T-helper 1 cell treated with Interleukin-12 subunit alpha and Interleukin-12 subunit beta and Interleukin-4 antibody, amounts not matched to agents 30 μg/mL and 1 μg/mL, for 36 hours (primary cell): ENCODE measurements at regions not wholly inside any gene's neighbourhood (a gene's known extent, or its start where the extent isn't known, plus 50 kb on each side); places are given as distances from the start of the nearest gene placed in this dataset.
A peak's percentile ranks its signal among the peaks of the same experiment; 100 is the strongest.

Experiments used
- H3K27ac Mint-ChIP-seq: one replicate; pipeline ENCODE4 v1.8.0; 2021; ENCODE audit warnings: mild to moderate bottlenecking, mixed read lengths
- H3K27me3 Mint-ChIP-seq: one replicate; pipeline ENCODE4 v1.8.0; 2021; ENCODE audit warnings: low read depth, mixed read lengths
- H3K36me3 Mint-ChIP-seq: one replicate; pipeline ENCODE4 v1.8.0; 2021; ENCODE audit warnings: low read depth, mixed read lengths
- H3K4me1 Mint-ChIP-seq: one replicate; pipeline ENCODE4 v1.8.0; 2021; ENCODE audit warnings: low read depth, mixed read lengths
- H3K4me3 Mint-ChIP-seq: one replicate; pipeline ENCODE4 v1.8.0; 2021; ENCODE audit warnings: mild to moderate bottlenecking, moderate library complexity, mixed read lengths
- H3K9me3 Mint-ChIP-seq: one replicate; pipeline ENCODE4 v1.8.0; 2021; ENCODE audit warnings: mixed read lengths

GRCh38 chr14:21995332-21995731 is 321.7 kb upstream of the OR4E1 start:
- H3K36me3 Mint-ChIP-seq, result no peaks in the 10 kb centered on the region

GRCh38 chr14:21993837-21994236 is 320.2 kb upstream of the OR4E1 start:
- Mint-ChIP-seq H3K4me3 (no peak overlapping the region), H3K36me3 (no peaks in the 10 kb centered on the region), H3K9me3 (no peaks in the 10 kb centered on the region), H3K27me3 (peaks cover 6% of the 10 kb centered on the region), H3K4me1 (peaks cover 30% of the 10 kb centered on the region), H3K27ac (peak overlapping the region; percentile 62)

More at GRCh38 chr14:21995332-21995731, 321.7 kb upstream of the OR4E1 start:
- H3K9me3 Mint-ChIP-seq, result no peaks in the 10 kb centered on the region
- peaks cover 28% of the 10 kb centered on the region for H3K4me1 Mint-ChIP-seq
- H3K4me3 Mint-ChIP-seq, result no peak overlapping the region
- no peak overlapping the region for H3K27ac Mint-ChIP-seq
- H3K27me3 Mint-ChIP-seq, result peaks cover 6% of the 10 kb centered on the region

DNA sequence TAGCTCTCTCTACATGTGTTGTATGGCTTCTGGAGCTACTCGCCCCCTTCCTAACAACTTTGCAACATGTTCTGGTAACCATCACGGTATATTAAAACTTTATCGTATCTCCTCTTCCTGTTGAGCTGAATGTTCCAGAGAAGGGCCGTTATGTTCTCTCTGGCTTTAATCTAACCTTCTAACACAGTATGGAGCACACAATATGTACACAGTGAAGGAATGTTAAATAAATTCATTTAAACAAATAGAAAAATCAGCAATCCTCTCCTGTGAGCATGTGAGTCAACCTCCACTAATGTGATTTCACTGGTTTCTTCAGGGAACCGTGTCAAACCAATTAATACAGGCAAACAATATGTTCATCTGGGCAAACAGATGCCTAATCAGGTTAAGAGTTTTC is 319.5 kb upstream of the OR4E1 start:
- Mint-ChIP-seq H3K36me3 (no peaks in the 10 kb centered on the region), H3K27ac (peak overlapping the region; percentile 65)

DNA sequence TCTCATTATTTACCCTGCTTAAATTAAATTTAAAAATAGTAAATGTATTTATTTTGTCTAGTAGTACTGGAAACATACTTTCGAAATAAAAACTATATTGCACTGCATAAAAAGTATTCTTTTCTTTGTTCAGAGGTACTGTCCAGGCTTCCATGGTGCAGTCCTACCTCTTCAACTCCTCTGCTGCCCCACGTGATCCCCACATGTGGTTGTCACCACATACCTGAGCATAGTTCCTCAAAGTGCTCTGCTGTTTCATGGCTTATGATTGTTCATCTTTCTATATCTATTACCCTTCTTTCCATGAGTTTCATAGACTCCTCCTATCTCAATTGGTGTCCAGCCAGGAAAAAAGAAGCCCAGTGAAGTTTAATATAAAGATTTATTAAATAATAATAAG is 317.5 kb upstream of the OR4E1 start:
- H3K27ac Mint-ChIP-seq, result no peak overlapping the region
- H3K36me3 Mint-ChIP-seq, result no peaks in the 10 kb centered on the region
- H3K27me3 Mint-ChIP-seq, result peaks cover 14% of the 10 kb centered on the region
- H3K4me3 Mint-ChIP-seq, result peak overlapping the region; percentile 32
- peaks cover 21% of the 10 kb centered on the region for H3K4me1 Mint-ChIP-seq
- H3K9me3 Mint-ChIP-seq, result no peaks in the 10 kb centered on the region

More for the DNA sequence above, 319.5 kb upstream of the OR4E1 start:
- peaks cover 33% of the 10 kb centered on the region for H3K4me1 Mint-ChIP-seq
- no peaks in the 10 kb centered on the region for H3K9me3 Mint-ChIP-seq
- H3K27me3 Mint-ChIP-seq, result peaks cover 6% of the 10 kb centered on the region
- H3K4me3 Mint-ChIP-seq, result peak overlapping the region; percentile 52

GRCh38 chr14:21990116-21990515 is 316.5 kb upstream of the OR4E1 start:
- Mint-ChIP-seq H3K36me3 (no peaks in the 10 kb centered on the region), H3K27me3 (peaks cover 16% of the 10 kb centered on the region), H3K27ac (peak overlapping the region; percentile 57), H3K9me3 (no peaks in the 10 kb centered on the region), H3K4me3 (peak overlapping the region; percentile 54), H3K4me1 (peaks cover 18% of the 10 kb centered on the region)

DNA sequence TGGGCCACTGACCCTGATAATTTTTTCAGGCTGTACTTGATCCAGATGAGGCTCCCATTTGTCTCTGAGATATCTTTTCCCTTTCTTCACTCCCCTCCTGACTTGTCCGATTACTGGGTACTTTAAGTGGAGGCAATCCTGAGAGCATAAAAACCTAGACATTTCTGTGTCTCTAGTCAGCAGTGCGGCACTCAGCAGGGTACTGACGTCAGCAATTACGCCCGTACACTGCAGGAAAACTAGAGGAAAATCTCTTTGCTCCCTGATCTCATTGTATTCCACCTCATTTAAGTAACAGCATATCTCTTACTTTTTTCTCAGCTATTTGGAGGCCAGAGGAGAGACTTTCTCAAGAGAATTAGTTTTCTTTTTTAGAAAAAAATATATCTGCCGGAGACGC is 315.5 kb upstream of the OR4E1 start:
- no peaks in the 10 kb centered on the region for H3K9me3 Mint-ChIP-seq
- H3K4me3 Mint-ChIP-seq, result peak overlapping the region; percentile 58
- H3K27ac Mint-ChIP-seq, result peak overlapping the region; percentile 86
- H3K36me3 Mint-ChIP-seq, result no peaks in the 10 kb centered on the region
- peaks cover 12% of the 10 kb centered on the region for H3K27me3 Mint-ChIP-seq
- peaks cover 14% of the 10 kb centered on the region for H3K4me1 Mint-ChIP-seq

DNA sequence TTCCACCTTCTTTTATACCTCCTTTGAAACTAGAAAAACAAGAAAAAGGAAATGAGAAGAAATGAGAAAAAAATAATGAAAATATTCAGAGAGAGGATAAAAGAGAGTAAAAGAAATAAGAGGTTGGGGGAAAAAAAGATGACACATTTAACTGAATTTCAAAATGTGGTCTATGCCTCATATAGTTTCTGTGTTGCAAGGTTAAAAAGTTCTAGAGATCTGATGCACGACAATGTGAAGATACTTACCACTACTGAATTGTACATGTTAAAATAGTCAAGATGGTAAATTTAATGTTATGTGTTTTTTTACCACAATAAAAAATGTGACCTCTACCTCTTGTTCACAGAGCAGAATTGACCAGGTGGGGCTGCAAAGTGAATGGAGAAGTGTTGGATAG is 314.8 kb upstream of the OR4E1 start:
- no peaks in the 10 kb centered on the region for H3K9me3 Mint-ChIP-seq
- no peaks in the 10 kb centered on the region for H3K36me3 Mint-ChIP-seq
- peak overlapping the region; percentile 21 for H3K4me3 Mint-ChIP-seq
- H3K27ac Mint-ChIP-seq, result peak overlapping the region; percentile 80
- peaks cover 12% of the 10 kb centered on the region for H3K4me1 Mint-ChIP-seq
- peaks cover 10% of the 10 kb centered on the region for H3K27me3 Mint-ChIP-seq

- H3K36me3 Mint-ChIP-seq, result no peaks in the 10 kb centered on the region
- H3K9me3 Mint-ChIP-seq, result no peaks in the 10 kb centered on the region
- H3K27me3 Mint-ChIP-seq, result peaks cover 10% of the 10 kb centered on the region
- no peak overlapping the region for H3K4me3 Mint-ChIP-seq
- H3K4me1 Mint-ChIP-seq, result peaks cover 12% of the 10 kb centered on the region
- peak overlapping the region; percentile 72 for H3K27ac Mint-ChIP-seq
These were observed 314.3 kb upstream of the OR4E1 start for GRCh38 chr14:21987937-21988336.

DNA sequence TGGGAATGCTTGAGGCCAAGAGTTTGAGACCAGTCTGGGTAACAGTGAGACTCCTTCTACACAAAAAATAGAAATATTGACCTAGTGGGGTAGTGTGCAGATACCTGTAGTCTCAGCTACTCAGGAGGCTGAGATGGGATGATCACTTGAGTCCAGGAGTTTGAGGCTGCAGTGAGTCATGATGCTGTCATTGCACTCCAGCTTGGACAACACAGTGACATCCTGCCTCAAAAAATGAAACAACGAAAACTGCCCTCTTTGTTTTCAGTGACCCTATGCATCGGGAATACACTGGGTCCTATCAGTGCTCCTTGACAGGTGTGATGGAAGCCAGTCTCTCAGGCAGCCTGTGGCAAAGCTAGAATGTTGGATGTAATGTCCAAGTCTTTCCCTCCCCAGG is 311.5 kb upstream of the OR4E1 start:
- peaks cover 9% of the 10 kb centered on the region for H3K4me1 Mint-ChIP-seq
- H3K36me3 Mint-ChIP-seq, result no peaks in the 10 kb centered on the region
- no peak overlapping the region for H3K4me3 Mint-ChIP-seq
- H3K9me3 Mint-ChIP-seq, result no peaks in the 10 kb centered on the region
- peaks cover 17% of the 10 kb centered on the region for H3K27me3 Mint-ChIP-seq
- H3K27ac Mint-ChIP-seq, result no peak overlapping the region

DNA sequence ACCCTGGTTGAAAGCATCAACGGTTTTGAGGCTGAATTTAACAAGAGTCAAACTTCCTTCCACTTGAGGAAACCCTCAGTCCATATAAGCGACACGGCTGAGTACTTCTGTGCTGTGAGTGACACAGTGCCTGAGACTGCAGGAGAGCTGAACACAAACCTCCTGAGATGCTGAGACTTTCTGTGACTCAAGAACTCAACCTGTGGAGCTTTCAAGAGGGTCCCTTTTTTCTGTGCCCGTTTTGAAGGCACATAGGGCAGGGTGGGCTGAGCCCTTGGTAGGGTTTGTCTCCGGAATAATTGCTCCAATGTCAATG is 305.3 kb upstream of the OR4E1 start:
- Mint-ChIP-seq H3K4me3 (peak overlapping the region; percentile 60), H3K27me3 (peaks cover 32% of the 10 kb centered on the region), H3K36me3 (no peaks in the 10 kb centered on the region), H3K27ac (peak overlapping the region; percentile 55), H3K9me3 (no peaks in the 10 kb centered on the region), H3K4me1 (peaks cover 16% of the 10 kb centered on the region)

DNA sequence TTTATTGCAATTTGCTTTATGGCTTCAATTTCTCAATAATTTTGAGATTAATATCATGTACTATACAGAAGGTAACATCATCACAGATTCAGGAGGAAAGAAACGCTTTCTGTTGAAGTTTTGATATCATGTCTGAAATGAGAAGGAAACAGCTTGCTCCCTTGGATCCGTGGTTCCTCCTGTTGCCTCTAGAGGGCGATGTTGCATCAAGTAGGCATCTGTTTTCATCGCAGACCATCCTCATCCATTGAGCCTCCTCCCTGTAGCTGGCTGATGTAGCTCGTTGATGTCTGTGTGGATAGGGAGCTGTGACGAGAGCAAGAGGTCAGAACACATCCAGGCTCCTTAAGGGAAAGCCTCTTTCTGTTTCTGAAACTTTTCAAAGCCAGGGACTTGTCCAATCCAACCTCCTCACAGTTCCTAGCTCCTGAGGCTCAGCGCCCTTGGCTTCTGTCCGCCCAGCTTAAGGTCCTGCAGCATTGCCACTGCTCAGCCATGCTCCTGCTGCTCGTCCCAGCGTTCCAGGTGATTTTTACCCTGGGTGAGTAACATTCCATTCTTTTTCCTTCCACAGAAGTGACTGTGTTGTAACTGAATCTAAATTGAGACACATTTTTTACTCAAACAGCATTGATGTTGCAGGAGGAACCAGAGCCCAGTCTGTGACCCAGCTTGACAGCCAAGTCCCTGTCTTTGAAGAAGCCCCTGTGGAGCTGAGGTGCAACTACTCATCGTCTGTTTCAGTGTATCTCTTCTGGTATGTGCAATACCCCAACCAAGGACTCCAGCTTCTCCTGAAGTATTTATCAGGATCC is 304.8 kb upstream of the OR4E1 start:
- Mint-ChIP-seq H3K4me1 (peaks cover 16% of the 10 kb centered on the region), H3K27ac (peak overlapping the region; percentile 55), H3K36me3 (no peaks in the 10 kb centered on the region), H3K4me3 (peak overlapping the region; percentile 60), H3K27me3 (peaks cover 32% of the 10 kb centered on the region), H3K9me3 (no peaks in the 10 kb centered on the region)

GRCh38 chr14:21974741-21975140 is 301.1 kb upstream of the OR4E1 start:
- Mint-ChIP-seq H3K9me3 (no peaks in the 10 kb centered on the region), H3K27ac (no peak overlapping the region), H3K36me3 (no peaks in the 10 kb centered on the region), H3K4me3 (no peak overlapping the region), H3K4me1 (peaks cover 16% of the 10 kb centered on the region), H3K27me3 (peaks cover 40% of the 10 kb centered on the region)

- Mint-ChIP-seq H3K27me3 (peaks cover 3% of the 10 kb centered on the region), H3K27ac (peak overlapping the region; percentile 45), H3K36me3 (no peaks in the 10 kb centered on the region), H3K4me1 (peaks cover 20% of the 10 kb centered on the region), H3K9me3 (no peaks in the 10 kb centered on the region), H3K4me3 (peak overlapping the region; percentile 26)
These were observed 291.4 kb upstream of the OR4E1 start for GRCh38 chr14:21965042-21965441.

DNA sequence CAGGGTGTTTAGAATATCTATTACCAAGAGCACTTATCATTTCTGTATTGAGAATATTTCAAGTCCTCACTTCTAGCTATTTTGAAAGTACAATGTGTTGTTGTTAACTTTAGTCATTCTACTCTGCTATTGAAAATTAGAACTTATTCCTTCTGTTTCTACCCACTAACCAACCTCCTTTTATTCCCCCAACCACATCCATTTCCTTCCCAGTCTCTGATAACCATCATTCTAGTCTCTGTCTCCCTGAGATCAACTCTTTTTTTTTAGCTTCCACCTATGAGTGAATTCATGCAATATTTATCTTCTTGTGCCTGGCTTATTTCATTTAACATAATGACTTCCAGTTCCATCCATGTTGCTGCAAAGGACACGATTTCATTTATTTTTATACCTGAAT is 290.6 kb upstream of the OR4E1 start:
- Mint-ChIP-seq H3K9me3 (no peaks in the 10 kb centered on the region), H3K4me3 (peak overlapping the region; percentile 36), H3K36me3 (no peaks in the 10 kb centered on the region), H3K27me3 (no peaks in the 10 kb centered on the region), H3K4me1 (peaks cover 18% of the 10 kb centered on the region), H3K27ac (peak overlapping the region; percentile 39)

DNA sequence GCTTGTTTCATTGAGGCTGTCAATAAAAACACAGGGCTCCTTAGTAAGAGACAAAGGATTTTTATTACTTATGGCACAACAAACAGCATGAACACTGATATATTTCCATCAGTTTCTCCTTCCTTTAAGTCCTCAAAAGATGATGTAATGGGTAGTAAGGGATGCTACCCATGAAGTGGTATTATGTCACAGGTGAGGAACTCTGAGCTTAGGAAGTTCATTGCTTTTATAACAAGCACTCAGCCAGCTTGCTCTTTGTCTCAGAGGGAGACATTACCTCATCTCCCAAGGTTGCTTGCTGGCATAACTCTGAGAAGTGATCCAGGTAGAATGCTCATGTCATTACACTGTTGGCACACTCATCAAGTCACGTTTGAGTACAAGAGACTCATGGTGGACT is 287.0 kb upstream of the OR4E1 start:
- Mint-ChIP-seq H3K27me3 (peaks cover 16% of the 10 kb centered on the region), H3K36me3 (peaks cover 3% of the 10 kb centered on the region), H3K27ac (no peak overlapping the region), H3K9me3 (peaks cover 7% of the 10 kb centered on the region), H3K4me1 (peaks cover 18% of the 10 kb centered on the region), H3K4me3 (no peak overlapping the region)
